HG02973 (cell line): ENCODE measurements at regions not wholly inside any gene's neighbourhood (a gene's known extent, or its start where the extent isn't known, plus 50 kb on each side); places are given as distances from the start of the nearest gene placed in this dataset.
"Not testable (repeated sequence)": the region's sequence is repeated elsewhere in the genome, so short reads cannot be mapped to it uniquely, and the experiment has no call there.

Source experiments
- ATAC-seq: cut with Tn5 transposase; IDR thresholded peaks from one replicate; pipeline ENCODE4 v1.9.1; 2021; ENCODE audit warnings: moderate library complexity; ENCODE audit not compliant: unreplicated experiment

GRCh38 chr1:196091397-196092135 lies 516.7 kb downstream of the KCNT2 start:
- no peak for ATAC-seq

DNA sequence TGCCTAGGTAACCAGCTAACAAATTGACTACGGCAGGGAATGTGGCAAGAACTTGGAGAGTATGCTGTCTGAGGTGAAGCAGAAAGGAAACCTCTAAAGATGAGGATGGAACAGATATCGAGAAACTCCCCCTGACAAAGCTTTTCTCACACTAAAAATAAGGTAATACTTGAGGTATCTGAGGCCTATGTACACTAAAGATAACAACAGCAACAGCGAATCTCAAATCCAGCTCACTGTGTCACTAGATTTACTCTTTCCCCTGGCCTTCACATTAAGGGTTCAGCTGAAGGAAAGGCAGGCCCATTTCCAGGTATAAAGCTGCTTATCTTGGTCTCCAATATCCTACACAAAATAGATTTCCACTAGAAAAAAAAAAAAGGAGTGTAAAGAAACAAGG lies 518.0 kb downstream of the KCNT2 start:
- no peak for ATAC-seq

DNA sequence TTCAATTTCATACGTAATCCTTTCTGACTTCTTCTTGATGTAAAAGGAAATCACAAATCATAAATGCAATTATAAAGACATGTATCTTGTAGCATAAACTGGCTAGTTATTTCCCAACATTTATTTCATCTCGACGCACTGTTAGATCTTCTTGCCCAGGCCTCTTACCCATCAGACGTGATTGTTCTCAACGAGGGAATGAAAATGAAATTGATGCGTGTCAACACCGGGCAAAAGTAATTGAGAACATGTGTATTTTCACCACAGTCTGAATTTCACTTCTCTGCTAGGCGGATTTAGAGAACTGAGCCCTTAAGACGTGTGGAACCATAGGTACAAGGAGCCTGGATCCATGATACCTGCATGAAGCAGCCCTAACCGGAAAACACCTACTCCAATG lies 519.7 kb downstream of the KCNT2 start:
- no peak for ATAC-seq

DNA sequence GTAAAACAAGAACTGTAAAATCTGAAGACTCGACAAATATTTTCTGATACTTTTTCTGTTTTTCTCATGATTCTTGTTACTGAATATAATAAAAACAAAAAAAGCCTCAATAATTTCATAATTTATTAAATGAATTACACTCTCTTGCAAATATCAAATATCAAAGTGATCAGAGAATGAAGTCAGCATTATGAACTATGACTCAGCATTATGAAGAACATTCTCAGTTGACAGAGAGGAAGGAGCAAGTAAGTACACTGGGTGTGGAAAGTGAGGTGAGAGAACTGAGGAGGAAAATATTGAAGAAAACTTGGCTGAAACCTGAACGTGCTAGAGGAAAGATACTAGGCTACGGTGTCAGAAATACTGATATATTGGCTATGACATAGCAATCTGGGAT lies 529.5 kb downstream of the KCNT2 start:
- ATAC-seq, result no peak

DNA sequence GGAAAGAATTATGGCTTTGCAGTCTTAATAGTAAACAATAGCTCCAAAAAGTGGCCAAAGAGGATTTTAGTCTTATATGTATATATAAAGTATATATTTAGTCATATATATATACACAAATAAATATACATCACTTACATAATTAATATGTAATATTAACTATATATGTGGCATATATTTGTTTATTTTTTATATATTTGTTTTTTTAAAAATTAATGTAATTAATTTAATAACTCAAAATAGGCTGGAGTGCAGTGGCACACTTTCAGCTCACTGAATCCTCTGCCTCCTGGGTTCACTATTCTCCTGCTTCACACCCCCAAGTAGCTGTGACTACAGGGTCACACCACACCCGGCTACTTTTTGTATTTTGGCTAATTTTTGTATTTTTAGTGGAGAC lies 532.6 kb downstream of the KCNT2 start:
- no peak for ATAC-seq

GRCh38 chr1:196074182-196074581 lies 534.1 kb downstream of the KCNT2 start:
- no peak for ATAC-seq

GRCh38 chr1:196071447-196071846 lies 536.8 kb downstream of the KCNT2 start:
- no peak for ATAC-seq

- ATAC-seq, result no peak
Observed at GRCh38 chr1:196070940-196071339, 537.3 kb downstream of the KCNT2 start.

DNA sequence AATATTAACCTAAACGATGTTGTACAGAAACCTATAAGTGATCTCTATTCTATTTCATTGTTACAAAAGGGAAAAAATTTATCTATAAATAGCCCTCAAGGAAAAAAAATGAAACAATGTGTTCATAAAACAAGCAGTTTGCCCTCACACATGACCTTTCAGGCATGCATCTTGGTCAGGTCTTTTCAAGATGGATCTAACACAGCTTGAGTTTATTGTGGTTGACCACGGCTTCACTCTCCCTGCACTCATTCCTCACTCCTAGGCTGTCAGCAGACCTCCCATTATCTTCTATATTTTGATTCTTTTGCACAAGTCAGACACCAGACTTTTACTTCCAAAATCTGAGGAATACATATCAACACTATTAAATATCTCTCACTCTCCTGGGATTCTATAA lies 544.3 kb downstream of the KCNT2 start:
- no peak for ATAC-seq

DNA sequence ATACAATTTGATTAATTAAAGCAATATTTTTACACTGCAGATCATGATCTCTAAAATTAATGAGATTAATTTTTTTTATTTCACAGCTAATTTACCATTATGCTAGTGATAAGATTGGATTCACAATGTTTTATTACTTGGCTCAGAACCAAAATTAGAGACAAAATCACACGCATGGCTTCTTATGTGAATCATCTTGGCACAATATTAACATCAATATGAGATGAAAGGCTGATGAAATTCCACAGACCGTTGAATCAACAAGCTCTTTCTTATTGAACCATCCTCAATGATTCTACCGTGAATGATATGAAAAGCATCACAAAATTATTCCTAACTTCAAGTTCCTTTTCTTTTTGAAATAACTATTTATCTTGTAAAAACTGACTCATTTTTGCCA lies 544.9 kb downstream of the KCNT2 start:
- no peak for ATAC-seq

- ATAC-seq, result no peak
Observed at GRCh38 chr1:196060539-196060938, 547.7 kb downstream of the KCNT2 start.

GRCh38 chr1:196059210-196059609 lies 549.0 kb downstream of the KCNT2 start:
- no peak for ATAC-seq

DNA sequence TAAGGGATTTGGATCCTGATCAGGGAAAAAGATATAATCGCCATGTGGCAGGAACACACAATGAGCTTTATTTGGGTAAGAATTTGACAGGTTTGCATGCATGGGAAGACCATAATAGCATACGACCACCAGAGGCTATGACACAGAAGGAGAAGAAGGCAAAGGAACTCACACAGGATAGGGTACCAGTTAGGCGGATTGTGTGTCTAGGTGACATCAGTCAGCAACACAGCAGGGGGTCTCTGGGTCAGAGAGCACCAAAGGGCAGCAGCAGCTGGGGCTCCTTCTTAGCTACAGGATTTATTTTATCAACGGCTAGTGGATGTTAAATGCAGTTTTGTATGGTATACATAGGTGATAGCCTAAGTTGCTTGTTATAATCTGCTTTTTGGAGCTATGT lies 551.3 kb downstream of the KCNT2 start:
- no peak for ATAC-seq

- ATAC-seq, result no peak
Observed at GRCh38 chr1:196049407-196049806, 558.8 kb downstream of the KCNT2 start.

DNA sequence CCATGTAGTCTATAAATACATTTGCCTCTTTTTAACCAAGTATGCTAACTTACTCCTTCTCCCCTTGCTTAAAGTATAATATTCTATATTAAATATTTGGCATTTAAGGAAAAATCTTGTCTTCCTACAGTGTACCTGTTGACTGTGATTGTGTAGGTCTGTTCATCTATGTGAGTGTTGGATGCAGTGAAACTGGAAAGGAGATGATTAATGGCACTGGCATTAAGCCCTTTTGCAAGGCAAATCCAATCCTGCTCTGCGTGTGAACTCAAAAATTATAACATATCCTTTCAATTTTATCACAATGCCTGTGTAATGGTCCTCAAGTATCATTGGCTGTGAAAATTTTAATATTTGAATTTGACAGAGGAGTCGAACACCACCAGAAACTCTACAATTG lies 565.0 kb downstream of the KCNT2 start:
- ATAC-seq, result no peak

GRCh38 chr1:196034080-196034706 lies 574.0 kb downstream of the KCNT2 start:
- ATAC-seq, result no peak

GRCh38 chr1:196031387-196031786 lies 576.9 kb downstream of the KCNT2 start:
- not testable (repeated sequence) for ATAC-seq

DNA sequence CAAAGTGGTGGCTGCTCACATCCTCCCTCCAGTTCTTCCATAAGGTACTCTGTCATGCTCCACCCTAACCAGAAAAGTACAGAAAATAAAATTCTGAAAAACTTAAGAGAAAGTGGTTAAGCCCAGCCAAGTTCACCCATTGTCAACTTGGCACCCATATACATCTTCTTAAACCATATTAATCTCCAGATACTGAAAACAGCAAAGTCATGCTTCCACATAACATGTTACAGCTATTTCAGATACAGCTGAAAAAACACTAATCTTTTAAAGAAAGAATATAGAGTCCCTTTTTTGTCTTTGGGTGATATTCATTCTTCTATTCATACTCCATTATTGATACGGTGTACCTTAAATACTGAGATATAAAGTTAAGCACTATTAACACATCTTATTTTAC lies 577.8 kb downstream of the KCNT2 start:
- ATAC-seq, result no peak

GRCh38 chr1:196029410-196029809 lies 578.8 kb downstream of the KCNT2 start:
- no peak for ATAC-seq

GRCh38 chr1:196027127-196027526 lies 581.1 kb downstream of the KCNT2 start:
- ATAC-seq, result no peak

DNA sequence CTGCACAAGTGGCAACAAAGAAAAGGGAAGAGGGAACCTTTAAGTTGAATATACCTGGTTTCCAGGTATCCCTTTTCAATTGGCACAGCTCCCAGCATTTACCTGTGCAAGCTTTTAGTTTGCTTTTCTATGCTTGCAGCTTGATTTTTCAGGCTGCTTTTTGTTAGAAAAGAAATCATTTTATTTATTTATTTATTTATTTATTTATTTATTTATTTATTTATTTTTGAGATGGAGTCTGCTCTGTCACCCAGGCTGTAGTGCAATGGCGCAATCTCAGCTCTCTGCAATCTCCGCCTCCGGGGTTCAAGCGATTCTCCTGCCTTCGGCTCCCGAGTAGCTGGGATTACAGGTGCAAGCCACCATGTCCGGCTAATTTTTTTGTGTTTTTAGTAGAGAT lies 587.1 kb downstream of the KCNT2 start:
- ATAC-seq, result not testable (repeated sequence)

GRCh38 chr1:196009362-196009761 lies 598.9 kb downstream of the KCNT2 start:
- ATAC-seq, result no peak

- no peak for ATAC-seq
Observed at GRCh38 chr1:196007763-196008162, 600.5 kb downstream of the KCNT2 start.
